Testis (tissue), 2 donors: ENCODE measurements at regions not wholly inside any gene's neighbourhood (a gene's known extent, or its start where the extent isn't known, plus 50 kb on each side); places are given as distances from the start of the nearest gene placed in this dataset.

Source experiments
- DNase-seq: peaks from one replicate; pipeline ENCODE4 v3.0.0-alpha.2; 2019
- H3K27ac ChIP-seq, 2 donors: fragments of 200-600 bp; sonication (generic); one replicate each; pipeline ENCODE4 v1.5.1; 2019
- H3K27me3 ChIP-seq: fragments of 200-600 bp; sonication (generic); one replicate; pipeline ENCODE4 v1.5.1; 2019
- H3K36me3 ChIP-seq: fragments of 200-600 bp; sonication (generic); one replicate; pipeline ENCODE4 v1.5.1; 2017; ENCODE audit warnings: low read depth; ENCODE audit errors: missing control alignments
- H3K4me1 ChIP-seq: fragments of 200-600 bp; sonication (generic); one replicate; pipeline ENCODE4 v1.5.1; 2019
- H3K4me3 ChIP-seq, 2 donors: fragments of 200-600 bp; sonication (generic); one replicate each; pipeline ENCODE4 v1.5.1; 2017 to 2019
- H3K9me3 ChIP-seq: fragments of 200-600 bp; sonication (generic); one replicate; pipeline ENCODE4 v1.5.1; 2017
- CTCF ChIP-seq, 3 experiments: fragments of 450-650 bp in 2 of 3; fragments of 200-600 bp in 1 of 3; sonication (generic) in 1 of 3; IDR thresholded peaks; one replicate each; pipeline ENCODE4 v1.5.1; 2016 to 2019; ENCODE audit warnings: antibody characterized with exemption in 3 of 3, mild to moderate bottlenecking in 2 of 3, moderate library complexity in 1 of 3
- POLR2A ChIP-seq: fragments of 450-650 bp; IDR thresholded peaks from one replicate; pipeline ENCODE4 v1.6.1; 2017; ENCODE audit warnings: antibody characterized with exemption, mild to moderate bottlenecking, moderate library complexity
- WGBS, 2 donors: methylation state at CpG; one replicate each; pipeline ENCODE4 v1.1.5; 2018; 5-methylcytosine and 5-hydroxymethylcytosine counted together
- intact Hi-C: fragments of 100-400 bp; cut with DNase I; formaldehyde crosslinking; loops from one replicate; pipeline ENCODE4 v1.15.1; 2023; ENCODE audit warnings: low total_unique reads

- no peak for DNase-seq
- Histone ChIP-seq H3K36me3 (no peaks in the 10 kb centered on the region), H3K4me3 (no peak overlapping the region), H3K27me3 (no peaks in the 10 kb centered on the region), H3K4me1 (no peaks in the 10 kb centered on the region), H3K27ac (no peak overlapping the region), H3K9me3 (no peaks in the 10 kb centered on the region)
- 75 to 78% methylated on average over 3 of the region's 3 CpGs for WGBS, 2 donors
- TF ChIP-seq CTCF (IDR thresholded peaks at IDR 0.05) (no peak), POLR2A (no peak)
- intact Hi-C loops, result no loop called here
Observed at GRCh38 chr7:33687625-33688024, 217.7 kb upstream of the BMPER start.

GRCh38 chr7:33691180-33691579 is 214.2 kb upstream of the BMPER start:
- Histone ChIP-seq H3K4me3 (no peak overlapping the region), H3K4me1 (no peaks in the 10 kb centered on the region), H3K9me3 (no peaks in the 10 kb centered on the region), H3K27ac (no peak overlapping the region), H3K27me3 (no peaks in the 10 kb centered on the region), H3K36me3 (no peaks in the 10 kb centered on the region)
- intact Hi-C loops, result no loop called here
- TF ChIP-seq CTCF (IDR thresholded peaks at IDR 0.05) (no peak), POLR2A (no peak)
- DNase-seq, result no peak

GRCh38 chr7:33692956-33693355 is 212.4 kb upstream of the BMPER start:
- Histone ChIP-seq H3K4me1 (no peaks in the 10 kb centered on the region), H3K27me3 (no peaks in the 10 kb centered on the region), H3K4me3 (no peak overlapping the region), H3K36me3 (no peaks in the 10 kb centered on the region), H3K9me3 (no peaks in the 10 kb centered on the region), H3K27ac (no peak overlapping the region)
- no peak for DNase-seq
- 87 to 92% methylated on average over 4 of the region's 4 CpGs for WGBS, 2 donors
- intact Hi-C loops, result no loop called here
- TF ChIP-seq CTCF (IDR thresholded peaks at IDR 0.05) (no peak), POLR2A (no peak)

- H3K36me3 ChIP-seq, result no peaks in the 10 kb centered on the region
- WGBS, 2 donors, result 49 to 66% methylated on average over 2 of the region's 2 CpGs
Observed at GRCh38 chr7:33694006-33694405, 211.3 kb upstream of the BMPER start.

More at GRCh38 chr7:33694006-33694405, 211.3 kb upstream of the BMPER start:
- H3K27ac ChIP-seq, result no peak overlapping the region
- TF ChIP-seq CTCF (IDR thresholded peaks at IDR 0.05), result no peak
- TF ChIP-seq POLR2A, result no peak
- intact Hi-C loops, result no loop called here
- no peak overlapping the region for H3K4me3 ChIP-seq
- no peaks in the 10 kb centered on the region for H3K4me1 ChIP-seq
- H3K27me3 ChIP-seq, result no peaks in the 10 kb centered on the region
- no peaks in the 10 kb centered on the region for H3K9me3 ChIP-seq
- DNase-seq, result no peak
